GM12874 (cell line): ENCODE measurements at regions not wholly inside any gene's neighbourhood (a gene's known extent, or its start where the extent isn't known, plus 50 kb on each side); places are given as distances from the start of the nearest gene placed in this dataset.

Experiments
- TF ChIP-seq, protein P1 (sequence below): IDR thresholded peaks from 2 replicates; pipeline ENCODE4 v1.5.1; 2011; ENCODE audit warnings: low read depth, mild to moderate bottlenecking, control low read depth, low read length, moderate library complexity; ENCODE audit not compliant: insufficient read depth

DNA sequence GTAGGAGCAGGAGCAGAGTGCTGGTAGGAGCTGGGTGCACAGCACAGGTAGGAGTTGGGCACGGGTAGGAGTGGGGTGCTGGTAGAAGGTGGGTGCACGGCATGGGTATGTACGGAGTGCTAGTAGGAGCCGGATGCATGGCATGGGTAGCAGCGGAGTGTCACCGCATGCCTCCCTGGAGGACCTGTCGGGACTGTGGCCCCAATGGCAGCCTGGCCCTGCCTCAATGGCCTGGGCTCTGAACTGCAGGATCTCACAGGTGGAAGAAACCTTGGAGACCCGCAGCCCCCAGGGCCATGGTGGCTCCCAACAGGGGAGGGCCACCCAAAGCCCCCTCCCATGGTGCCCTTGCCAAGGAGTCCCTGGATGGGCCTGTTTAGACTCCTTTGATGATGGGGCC lies 1146.0 kb downstream of the UQCRFS1 start:
- TF ChIP-seq, protein P1, sequence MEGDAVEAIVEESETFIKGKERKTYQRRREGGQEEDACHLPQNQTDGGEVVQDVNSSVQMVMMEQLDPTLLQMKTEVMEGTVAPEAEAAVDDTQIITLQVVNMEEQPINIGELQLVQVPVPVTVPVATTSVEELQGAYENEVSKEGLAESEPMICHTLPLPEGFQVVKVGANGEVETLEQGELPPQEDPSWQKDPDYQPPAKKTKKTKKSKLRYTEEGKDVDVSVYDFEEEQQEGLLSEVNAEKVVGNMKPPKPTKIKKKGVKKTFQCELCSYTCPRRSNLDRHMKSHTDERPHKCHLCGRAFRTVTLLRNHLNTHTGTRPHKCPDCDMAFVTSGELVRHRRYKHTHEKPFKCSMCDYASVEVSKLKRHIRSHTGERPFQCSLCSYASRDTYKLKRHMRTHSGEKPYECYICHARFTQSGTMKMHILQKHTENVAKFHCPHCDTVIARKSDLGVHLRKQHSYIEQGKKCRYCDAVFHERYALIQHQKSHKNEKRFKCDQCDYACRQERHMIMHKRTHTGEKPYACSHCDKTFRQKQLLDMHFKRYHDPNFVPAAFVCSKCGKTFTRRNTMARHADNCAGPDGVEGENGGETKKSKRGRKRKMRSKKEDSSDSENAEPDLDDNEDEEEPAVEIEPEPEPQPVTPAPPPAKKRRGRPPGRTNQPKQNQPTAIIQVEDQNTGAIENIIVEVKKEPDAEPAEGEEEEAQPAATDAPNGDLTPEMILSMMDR = no peak

DNA sequence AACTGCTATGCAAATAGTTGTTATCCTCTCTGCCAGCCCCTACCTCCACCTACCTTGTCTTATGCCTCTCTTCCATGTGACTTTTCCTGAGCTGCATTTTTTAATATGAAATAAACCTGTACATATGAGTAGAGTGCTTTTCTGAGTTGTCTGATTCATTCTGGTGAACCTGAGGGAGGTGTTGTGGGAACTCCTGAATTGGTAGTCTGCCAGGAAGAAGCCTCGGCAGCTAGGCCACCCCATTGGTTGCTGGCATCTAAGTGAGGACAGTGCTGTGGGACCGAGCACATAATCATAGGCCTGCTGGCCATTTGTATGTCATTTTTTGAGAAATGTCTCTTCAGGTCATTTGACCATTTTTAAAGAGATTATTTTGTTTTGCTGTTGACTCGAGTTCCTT lies 1146.8 kb downstream of the UQCRFS1 start:
- TF ChIP-seq, protein P1 = no peak

DNA sequence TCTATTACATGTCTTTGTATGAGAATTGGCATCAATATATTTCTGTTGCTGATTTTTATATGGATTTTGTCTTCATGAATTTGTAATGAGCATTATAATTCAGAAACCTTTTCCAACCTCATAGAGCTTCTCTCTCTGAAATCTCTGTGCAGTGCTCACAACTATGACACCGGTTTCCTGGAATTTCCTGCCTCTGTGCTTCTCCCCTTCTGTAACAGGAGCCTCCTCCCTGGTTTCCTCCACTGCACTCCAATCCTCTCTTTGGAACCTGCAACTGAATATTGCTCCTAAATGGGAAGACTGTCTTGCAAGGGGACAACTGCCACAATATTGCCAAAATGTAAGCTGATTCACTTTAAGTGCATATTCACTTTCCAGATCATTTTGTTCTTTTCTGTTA lies 1147.9 kb downstream of the UQCRFS1 start:
- TF ChIP-seq, protein P1 = no peak

DNA sequence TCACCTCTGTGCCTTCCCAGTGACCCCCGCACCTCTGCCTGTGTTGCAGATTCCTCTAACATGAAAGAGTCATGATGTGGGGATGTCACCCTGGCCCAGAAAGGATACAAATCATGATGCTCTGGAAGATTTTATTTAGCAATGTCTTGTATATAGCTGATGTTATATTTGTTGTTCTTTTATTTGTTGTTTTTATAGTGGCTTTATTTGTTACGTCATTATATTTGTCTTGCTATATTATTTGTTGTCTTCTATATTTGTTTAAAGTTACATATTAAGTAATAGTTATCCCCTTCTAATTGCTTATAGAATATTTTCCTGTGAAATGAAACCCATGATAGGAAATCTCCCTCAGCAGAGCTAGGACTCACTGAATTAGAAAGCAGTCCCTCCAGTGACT lies 1149.2 kb downstream of the UQCRFS1 start:
- TF ChIP-seq, protein P1 = no peak

DNA sequence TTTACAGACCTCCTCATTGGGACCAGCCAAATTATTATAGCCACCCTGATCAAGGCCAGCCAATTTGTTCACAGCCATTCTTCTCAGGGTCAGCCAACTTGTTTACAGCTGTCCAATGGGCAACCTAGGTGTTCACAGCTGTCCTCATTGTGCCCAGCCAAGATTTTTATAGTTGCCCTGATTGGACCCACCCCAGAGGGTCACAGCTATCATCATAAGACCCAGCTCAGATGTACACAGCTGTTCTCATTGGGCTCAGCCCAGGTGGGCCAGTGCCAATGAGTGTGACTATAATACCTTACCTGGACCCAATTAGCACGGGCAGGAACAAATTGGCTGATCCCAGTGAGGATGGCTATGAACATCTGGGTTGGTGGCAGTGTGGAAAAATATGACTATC lies 1151.8 kb downstream of the UQCRFS1 start:
- TF ChIP-seq, protein P1 = no peak

DNA sequence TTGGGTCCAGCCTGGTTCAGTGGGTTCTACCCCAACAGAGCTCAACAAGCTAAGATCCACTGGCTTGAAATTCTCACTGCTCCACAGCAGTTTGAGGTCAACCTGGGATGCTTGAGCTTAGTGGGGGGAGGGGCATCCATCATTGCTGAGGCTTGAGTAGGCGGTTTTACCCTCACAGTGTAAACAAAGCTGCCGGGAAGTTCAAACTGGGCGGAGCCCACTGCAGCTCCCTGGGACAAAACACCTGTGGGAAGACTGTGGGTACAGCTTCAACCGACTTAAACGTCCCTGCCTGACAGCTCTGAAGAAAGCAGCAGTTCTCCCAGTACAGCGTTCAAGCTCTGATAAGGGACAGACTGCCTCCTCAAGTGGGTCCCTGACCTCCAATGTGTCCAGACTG lies 1161.9 kb downstream of the UQCRFS1 start:
- TF ChIP-seq, protein P1 = no peak

DNA sequence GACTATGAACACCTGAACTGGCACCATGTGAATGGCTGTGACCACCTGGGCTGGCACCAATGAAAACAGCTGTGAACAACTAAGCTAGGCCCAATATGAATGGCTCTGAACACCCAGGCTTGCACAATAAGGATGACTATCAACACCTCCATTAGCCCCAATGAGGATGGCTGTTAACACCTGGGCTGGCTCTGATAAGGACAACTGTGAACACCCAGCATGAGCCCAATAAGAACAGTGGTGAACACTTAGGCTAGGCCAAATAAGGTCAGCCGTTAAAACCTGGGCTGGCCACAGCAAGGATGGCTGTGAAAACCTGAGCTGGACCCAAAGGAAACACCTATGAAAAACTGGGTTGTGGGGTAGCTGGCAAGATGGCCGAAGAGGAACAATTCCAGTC lies 1163.1 kb downstream of the UQCRFS1 start:
- TF ChIP-seq, protein P1 = no peak

DNA sequence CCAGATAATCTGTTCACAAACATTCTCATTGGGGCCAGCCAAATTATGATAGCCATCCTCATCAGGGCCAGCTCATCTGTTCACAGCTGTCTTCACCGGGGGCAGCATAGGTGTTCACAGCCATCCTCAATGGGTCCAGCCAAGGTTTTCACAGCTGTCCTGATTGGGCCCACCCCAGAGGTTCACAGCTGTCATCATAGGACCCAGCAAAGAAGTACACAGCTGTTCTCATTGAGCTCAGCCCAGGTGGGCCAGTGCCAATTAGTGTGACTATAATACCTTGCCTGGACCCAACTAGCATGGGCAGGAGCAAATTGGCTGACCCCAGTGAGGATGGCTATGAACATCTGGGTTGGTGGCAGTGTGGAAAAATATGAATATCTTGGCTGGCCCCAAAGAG lies 1166.0 kb downstream of the UQCRFS1 start:
- TF ChIP-seq, protein P1 = no peak
